ENCODE measurements at regions not wholly inside any gene's neighbourhood (a gene's known extent, or its start where the extent isn't known, plus 50 kb on each side); places are given as distances from the start of the nearest gene placed in this dataset.

DNA sequence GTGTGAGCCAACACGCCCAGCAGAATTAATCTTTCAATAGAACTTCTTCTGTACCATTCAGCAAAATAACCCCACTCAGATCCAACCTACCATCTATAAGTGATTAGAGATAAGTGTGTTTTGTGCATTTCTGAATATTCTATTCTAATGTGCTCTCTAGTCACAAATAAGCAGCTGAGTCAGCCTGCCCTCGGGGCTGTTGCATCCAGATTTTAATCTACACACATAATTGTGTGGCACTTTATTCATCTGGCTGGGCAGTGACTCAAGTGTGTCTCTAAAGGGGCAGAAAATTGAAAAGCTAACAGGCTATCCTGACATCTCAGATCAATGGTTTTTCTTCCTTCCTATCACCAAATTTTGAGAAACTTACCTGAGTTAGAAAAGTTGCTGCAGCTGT lies 60.3 kb downstream of the PRR15 start:
- H3K27ac ChIP-seq (ENCODE audit: insufficient read depth, low read length) = no peak overlapping the region
- no peak overlapping the region for H3K23ac ChIP-seq (ENCODE audit: low read depth, low read length)
- no CpG with 5 or more reads among the region's 2 CpGs for WGBS, 2 experiments (ENCODE audit: extremely low coverage in 2 of 2, insufficient read length in 1 of 2)
- H2BK20ac ChIP-seq (ENCODE audit: low read depth, low read length) = no peak overlapping the region
- BruUV-seq (replicated peaks) = no TSS peak
- no peak overlapping the region for H3K4me2 ChIP-seq (ENCODE audit: low read depth, low read length)
- no peaks in the 10 kb centered on the region; the same call in 1 of the 2 replicates for H3K27me3 ChIP-seq (ENCODE audit: control insufficient read depth, insufficient read depth, low read length)
- no peak overlapping the region for H4K91ac ChIP-seq (ENCODE audit: insufficient read depth, low read depth, low read length)
- H3K18ac ChIP-seq (ENCODE audit: low read depth, low read length) = no peak overlapping the region
- no peak overlapping the region for H2BK120ac ChIP-seq (ENCODE audit: low read depth, low read length)
- no peak overlapping the region for H4K5ac ChIP-seq (ENCODE audit: low read depth, low read length)
- H4K20me1 ChIP-seq (ENCODE audit: insufficient read depth, low read length) = no peaks in the 10 kb centered on the region
- H3K4me3 ChIP-seq (ENCODE audit: insufficient read depth, low read depth, low read length) = no peak overlapping the region
- no peak overlapping the region for H2AFZ ChIP-seq (replicated peaks; ENCODE audit: low read length, poor library complexity)
- no peaks in the 10 kb centered on the region for H3K79me1 ChIP-seq (ENCODE audit: low read depth in 1 of 2, low read length in 2 of 2)
- no peaks in the 10 kb centered on the region for H3K36me3 ChIP-seq (ENCODE audit: control insufficient read depth, insufficient read depth, low read length)
- CTCF ChIA-PET = no interaction called here
- in situ Hi-C loops (cut with MboI; ENCODE audit: low sequenced_read_pairs) (no loop called here), dilution Hi-C loops (cut with HindIII; ENCODE audit: low sequenced_read_pairs, unreplicated experiment) (no loop called here), intact Hi-C loops (cut with micrococcal nuclease) (no loop called here)
- no peak overlapping the region for H3K14ac ChIP-seq (replicated peaks; ENCODE audit: low read depth, low read length)
- H3K56ac ChIP-seq (ENCODE audit: extremely low read depth, insufficient read depth, low read length) = no peak overlapping the region
- ATAC-seq (ENCODE audit: low read depth) (no peak), DNase-seq (no peak)
- H3K9ac ChIP-seq (ENCODE audit: low read depth, low read length) = no peak overlapping the region
- H3K4ac ChIP-seq (ENCODE audit: low read depth, low read length) = no peak overlapping the region
- H2BK5ac ChIP-seq (ENCODE audit: low read depth, low read length, poor library complexity, severe bottlenecking) = no peak overlapping the region
- TF ChIP-seq NFE2L2 (IDR thresholded peaks at IDR 0.05; ENCODE audit: low read depth, low read length) (no peak), SMC3 (IDR thresholded peaks at IDR 0.05; ENCODE audit: low read depth, low read length) (no peak), POLR2A (IDR thresholded peaks at IDR 0.05; ENCODE audit: low read depth, low read length) (no peak), MAZ (IDR thresholded peaks at IDR 0.05; ENCODE audit: borderline replicate concordance, low read depth, low read length) (no peak), RFX5 (IDR thresholded peaks at IDR 0.05; ENCODE audit: low read depth, low read length) (no peak), CHD1 (IDR thresholded peaks at IDR 0.05; ENCODE audit: low read depth, low read length) (no peak), RCOR1 (IDR thresholded peaks at IDR 0.05; ENCODE audit: insufficient replicate concordance, low read length) (no peak), FOS (IDR thresholded peaks at IDR 0.05; ENCODE audit: low read depth, low read length) (no peak), MAFK (IDR thresholded peaks at IDR 0.05; ENCODE audit: low read depth, low read length) (no peak), BHLHE40 (IDR thresholded peaks at IDR 0.05; ENCODE audit: low read depth, low read length) (no peak)
- TF ChIP-seq, protein P1, sequence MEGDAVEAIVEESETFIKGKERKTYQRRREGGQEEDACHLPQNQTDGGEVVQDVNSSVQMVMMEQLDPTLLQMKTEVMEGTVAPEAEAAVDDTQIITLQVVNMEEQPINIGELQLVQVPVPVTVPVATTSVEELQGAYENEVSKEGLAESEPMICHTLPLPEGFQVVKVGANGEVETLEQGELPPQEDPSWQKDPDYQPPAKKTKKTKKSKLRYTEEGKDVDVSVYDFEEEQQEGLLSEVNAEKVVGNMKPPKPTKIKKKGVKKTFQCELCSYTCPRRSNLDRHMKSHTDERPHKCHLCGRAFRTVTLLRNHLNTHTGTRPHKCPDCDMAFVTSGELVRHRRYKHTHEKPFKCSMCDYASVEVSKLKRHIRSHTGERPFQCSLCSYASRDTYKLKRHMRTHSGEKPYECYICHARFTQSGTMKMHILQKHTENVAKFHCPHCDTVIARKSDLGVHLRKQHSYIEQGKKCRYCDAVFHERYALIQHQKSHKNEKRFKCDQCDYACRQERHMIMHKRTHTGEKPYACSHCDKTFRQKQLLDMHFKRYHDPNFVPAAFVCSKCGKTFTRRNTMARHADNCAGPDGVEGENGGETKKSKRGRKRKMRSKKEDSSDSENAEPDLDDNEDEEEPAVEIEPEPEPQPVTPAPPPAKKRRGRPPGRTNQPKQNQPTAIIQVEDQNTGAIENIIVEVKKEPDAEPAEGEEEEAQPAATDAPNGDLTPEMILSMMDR (conservative IDR thresholded peaks at IDR 0.05; ENCODE audit: low read depth, low read length) = no peak
- 0 out of 2 replicates have a peak, but pooled peaks cover 1% of the 10 kb centered on the region for H3K4me1 ChIP-seq (ENCODE audit: control insufficient read depth, insufficient read depth, low read length)
- POLR2A ChIA-PET (ENCODE audit: unreplicated experiment) = no interaction called here
- H3K9me1 ChIP-seq (ENCODE audit: insufficient read depth, low read length) = no peaks in the 10 kb centered on the region
- no peak overlapping the region for H2AK5ac ChIP-seq (ENCODE audit: low read depth, low read length)
- H4K8ac ChIP-seq (ENCODE audit: low read depth in 2 of 2, low read length in 2 of 2) = no peak overlapping the region
- no peaks in the 10 kb centered on the region for H3K9me3 ChIP-seq (ENCODE audit: control insufficient read depth, insufficient read depth, low read length)
- no peak overlapping the region for H2AK9ac ChIP-seq (replicated peaks; ENCODE audit: low read depth, low read length, poor library complexity)
- no peak overlapping the region for H2BK15ac ChIP-seq (ENCODE audit: low read depth, low read length)
